ENCODE measurements at regions not wholly inside any gene's neighbourhood (a gene's known extent, or its start where the extent isn't known, plus 50 kb on each side); places are given as distances from the start of the nearest gene placed in this dataset.

GRCh38 chr1:228837817-228838716, 102.8 kb downstream of the RHOU start (continued):
- peak; percentile 88 for TF ChIP-seq DPF2 (CRISPR knock-in tag; IDR thresholded peaks at IDR 0.05; ENCODE audit: borderline replicate concordance, low read depth)
- TF ChIP-seq ATM (IDR thresholded peaks at IDR 0.05; ENCODE audit: borderline replicate concordance), result no peak; the same call in 1 of the 2 replicates
- TF ChIP-seq ZNF547 (CRISPR knock-in tag; IDR thresholded peaks at IDR 0.05), result no peak
- peak; percentile 35; the same call in 1 of the 2 replicates for TF ChIP-seq ZSCAN12 (CRISPR knock-in tag; IDR thresholded peaks at IDR 0.05)
- 0 out of 2 replicates have a peak, but pooled peaks have one; percentile 31 for TF ChIP-seq ZZZ3 (CRISPR knock-in tag; IDR thresholded peaks at IDR 0.05; ENCODE audit: borderline replicate concordance)
- no peak for TF ChIP-seq ZNF879 (CRISPR knock-in tag; IDR thresholded peaks at IDR 0.05)
- TF ChIP-seq ZBTB7B (CRISPR knock-in tag; IDR thresholded peaks at IDR 0.05), result peak; percentile 89
- TF ChIP-seq ZNF292 (CRISPR knock-in tag; IDR thresholded peaks at IDR 0.05; ENCODE audit: borderline replicate concordance, low read depth), result peak; percentile 69; the same call in 1 of the 2 replicates
- 0 out of 2 replicates have a peak, but pooled peaks have one; percentile 16 for TF ChIP-seq YEATS2 (CRISPR knock-in tag; IDR thresholded peaks at IDR 0.05; ENCODE audit: borderline replicate concordance)
- no peak; the same call in 1 of the 2 replicates for TF ChIP-seq ZNF605 (CRISPR knock-in tag; IDR thresholded peaks at IDR 0.05)
- TF ChIP-seq ZNF670 (CRISPR knock-in tag; IDR thresholded peaks at IDR 0.05; ENCODE audit: borderline replicate concordance), result no peak
- no peak for TF ChIP-seq REXO4 (CRISPR knock-in tag; IDR thresholded peaks at IDR 0.05; ENCODE audit: borderline replicate concordance)
- no peak for TF ChIP-seq PRMT3 (CRISPR knock-in tag; IDR thresholded peaks at IDR 0.05; ENCODE audit: borderline replicate concordance, low read depth)
- TF ChIP-seq ZFP82 (CRISPR knock-in tag; IDR thresholded peaks at IDR 0.05; ENCODE audit: borderline replicate concordance), result no peak
- TF ChIP-seq RARA (CRISPR knock-in tag; IDR thresholded peaks at IDR 0.05), result peak; percentile 92
- no peak for TF ChIP-seq ZBTB40 (IDR thresholded peaks at IDR 0.05)
- TF ChIP-seq ZBTB40 (CRISPR knock-in tag; IDR thresholded peaks at IDR 0.05), result no peak; the same call in 1 of the 2 replicates
- peak; percentile 80; the same call in 1 of the 2 replicates for TF ChIP-seq MEIS1 (CRISPR knock-in tag; IDR thresholded peaks at IDR 0.05; ENCODE audit: borderline replicate concordance)
- no peak for TF ChIP-seq SATB2 (CRISPR knock-in tag; IDR thresholded peaks at IDR 0.05)
- peak; percentile 32 for TF ChIP-seq ZNF883 (CRISPR knock-in tag; IDR thresholded peaks at IDR 0.05; ENCODE audit: not compliant biosample characterization)

Measured in HepG2 (cell line).